ENCODE measurements at regions not wholly inside any gene's neighbourhood (a gene's known extent, or its start where the extent isn't known, plus 50 kb on each side); places are given as distances from the start of the nearest gene placed in this dataset.

DNA sequence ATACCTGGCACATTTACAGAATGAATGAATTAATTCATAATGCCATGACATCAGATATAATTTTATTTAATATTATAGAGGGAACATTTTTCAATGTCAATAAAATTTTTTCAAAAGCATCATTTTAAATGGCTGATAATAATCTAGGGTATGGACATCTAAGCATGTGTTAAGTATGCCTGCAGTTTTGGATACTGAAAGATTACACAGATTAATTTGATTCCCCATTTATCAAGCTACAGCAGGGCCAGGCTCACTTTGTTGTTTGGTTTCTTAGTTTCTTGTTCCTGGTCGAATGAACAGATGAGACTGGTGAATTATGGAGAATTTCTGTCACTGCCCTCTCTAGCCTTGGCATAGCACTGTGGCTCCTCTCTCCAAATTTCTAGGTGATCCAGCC lies 72.4 kb upstream of the E2F8 start:
- FAIRE-seq, result no peak

DNA sequence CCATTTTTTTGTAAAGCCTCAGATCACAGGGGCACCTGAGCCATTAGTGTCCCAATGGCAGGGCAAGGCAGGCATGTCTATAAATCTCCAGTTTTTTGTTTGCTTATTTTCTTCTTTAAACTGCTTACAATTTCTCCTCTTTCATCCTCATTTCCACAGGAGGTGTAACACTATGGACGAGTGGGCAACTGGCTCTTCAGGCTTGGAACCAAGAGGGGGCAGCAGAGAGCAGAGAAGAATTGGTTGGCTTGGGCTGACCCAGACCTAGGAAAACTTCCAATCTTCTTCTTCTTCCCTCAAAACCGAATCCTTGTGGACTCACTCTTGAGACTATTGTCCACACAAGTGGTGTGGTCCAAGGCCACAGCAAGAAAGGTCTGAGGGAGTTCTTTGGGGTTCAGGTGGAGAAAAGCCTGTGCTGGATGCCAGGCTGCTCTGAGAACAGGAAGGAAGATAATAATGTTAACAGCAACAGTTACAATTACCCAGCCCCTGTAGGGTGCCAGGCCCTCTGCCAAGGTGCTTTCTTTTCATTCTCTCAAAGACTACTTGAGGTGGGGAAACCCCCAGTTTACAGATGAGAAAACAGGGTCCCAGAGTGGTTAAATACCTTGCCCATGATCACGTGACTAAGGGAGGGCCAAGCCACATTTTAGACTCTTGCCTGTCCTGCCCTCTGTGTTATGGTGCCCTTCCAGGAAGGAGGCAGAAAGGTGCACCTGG lies 70.7 kb upstream of the E2F8 start:
- DNase-seq (ENCODE audit: insufficient read length, low spot score) (peak; percentile 41), FAIRE-seq (peak; percentile 95)

More for the DNA sequence above, 72.4 kb upstream of the E2F8 start:
- no peak for DNase-seq (ENCODE audit: insufficient read length, low spot score)

DNA sequence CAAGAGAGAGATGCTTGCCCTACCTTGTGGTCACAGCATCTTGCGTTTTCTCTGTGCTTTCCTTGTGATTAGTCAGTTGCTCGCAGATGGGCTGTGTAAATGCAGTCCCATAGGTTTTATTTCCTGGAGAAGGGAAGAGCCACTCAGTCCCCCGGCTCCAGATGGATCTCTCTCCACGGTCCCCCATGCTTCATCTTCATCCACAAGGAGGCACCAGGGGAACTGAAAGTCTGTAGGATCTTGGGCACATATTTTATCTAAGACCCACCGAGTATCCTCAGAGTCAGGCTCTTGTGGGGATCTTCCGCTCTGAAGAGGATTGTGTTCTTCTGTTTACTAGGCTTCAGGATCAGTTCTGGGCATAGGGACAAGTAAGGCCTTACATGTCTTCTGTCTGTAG lies 66.8 kb upstream of the E2F8 start:
- DNase-seq (ENCODE audit: insufficient read length, low spot score) (no peak), FAIRE-seq (no peak)

DNA sequence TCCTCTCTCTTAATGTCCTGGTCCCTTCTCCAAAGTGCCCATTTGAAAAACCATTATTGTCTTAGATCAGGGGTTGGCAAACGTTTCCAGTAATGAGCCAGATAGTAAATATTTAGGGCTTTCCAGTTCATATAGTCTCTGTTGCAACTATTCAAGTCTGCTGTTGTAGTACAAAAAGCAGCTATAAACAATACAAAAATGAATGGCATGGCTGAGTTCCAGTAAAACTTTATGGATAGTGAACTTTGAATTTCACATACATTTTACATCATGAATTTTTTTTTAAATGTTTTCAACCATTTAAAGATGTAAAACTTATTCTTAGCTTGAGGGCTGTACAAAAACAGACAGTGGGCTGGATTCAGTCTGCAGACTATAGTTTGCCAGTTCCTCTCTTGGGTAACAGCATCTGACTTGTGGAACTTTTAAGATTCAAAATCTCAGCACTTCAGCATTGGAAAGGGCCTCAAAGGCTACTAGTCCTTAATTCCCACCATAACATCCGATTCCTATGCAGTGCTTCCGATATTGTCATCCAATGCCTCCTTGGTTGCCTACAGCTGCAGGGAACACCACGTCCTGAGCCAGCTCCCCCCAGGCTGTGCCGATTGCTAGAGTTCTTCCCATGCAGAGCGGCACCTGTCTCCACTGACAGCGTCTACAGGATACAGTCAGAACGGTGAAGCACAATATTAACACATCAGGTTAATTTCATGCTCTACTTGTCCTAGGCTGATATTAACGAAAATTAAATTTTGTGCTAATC lies 65.6 kb upstream of the E2F8 start:
- FAIRE-seq, result no peak
- no peak for DNase-seq (ENCODE audit: insufficient read length, low spot score)

DNA sequence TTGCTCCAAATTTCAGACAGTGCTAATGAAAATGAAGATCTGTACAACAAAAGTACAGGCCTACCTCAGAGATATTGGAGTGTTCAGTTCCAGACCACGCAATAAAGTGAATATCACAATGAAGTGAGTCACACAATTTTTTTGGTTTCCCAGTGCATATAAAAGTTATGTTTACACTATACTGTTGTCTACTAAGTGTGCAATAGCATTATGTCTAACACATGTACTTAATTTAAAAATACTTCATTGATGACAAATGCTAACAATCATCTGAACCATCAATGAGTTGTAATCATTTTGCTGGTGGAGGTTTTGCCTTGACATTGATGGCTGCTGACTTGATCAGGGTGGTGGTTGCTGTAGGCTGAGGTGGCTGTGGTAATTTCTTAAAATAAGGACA lies 60.6 kb upstream of the E2F8 start:
- DNase-seq (ENCODE audit: insufficient read length, low spot score) (no peak), FAIRE-seq (no peak)

DNA sequence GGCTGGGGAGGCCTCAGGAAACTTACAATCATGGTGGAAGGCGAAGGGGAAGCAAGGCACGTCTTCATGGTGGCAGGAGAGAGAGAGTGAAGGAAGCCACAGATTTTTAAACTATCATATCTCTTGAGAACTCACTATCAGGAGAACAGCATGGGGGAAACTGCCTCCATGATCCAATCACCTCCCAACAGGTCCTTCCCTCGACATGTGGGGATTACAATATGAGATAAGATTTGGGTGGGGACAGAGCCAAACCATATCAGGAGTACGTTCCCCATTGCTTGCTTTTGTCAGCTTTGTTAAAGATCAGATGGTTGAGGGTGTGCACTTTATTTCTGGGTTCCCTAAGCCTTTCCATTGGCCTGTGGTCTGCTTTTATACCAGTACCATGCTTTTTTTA lies 53.7 kb upstream of the E2F8 start:
- FAIRE-seq (no peak), DNase-seq (ENCODE audit: insufficient read length, low spot score) (no peak)

DNA sequence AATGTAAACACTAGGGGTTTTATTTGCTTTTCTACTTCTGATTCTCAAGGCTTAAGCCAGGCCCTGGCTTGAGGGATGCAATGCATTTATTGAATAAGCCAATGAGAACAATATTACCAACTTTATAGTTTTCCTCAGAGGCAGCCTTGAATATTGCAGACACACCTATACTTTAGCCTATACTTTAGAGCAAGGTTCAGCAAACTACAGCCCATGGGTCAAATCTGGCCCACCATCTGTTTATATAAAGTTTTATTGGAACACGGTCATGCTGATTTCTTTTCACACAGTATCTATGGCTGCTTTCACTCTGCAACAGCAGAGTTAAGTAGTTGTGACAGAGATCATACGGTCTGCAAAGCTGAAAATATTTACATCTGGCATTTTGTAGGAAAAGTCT lies 50.3 kb upstream of the E2F8 start:
- DNase-seq (ENCODE audit: insufficient read length, low spot score) (no peak), FAIRE-seq (no peak)

All from GM19239 (cell line).